HEK293 (cell line): ENCODE measurements at regions not wholly inside any gene's neighbourhood (a gene's known extent, or its start where the extent isn't known, plus 50 kb on each side); places are given as distances from the start of the nearest gene placed in this dataset.

Source experiments
- CTCF ChIP-seq: fragments of 450-650 bp; formaldehyde crosslinking; IDR thresholded peaks from 2 replicates; pipeline ENCODE4 v1.5.1; 2016; ENCODE audit warnings: missing biosample characterization, missing genetic modification characterization
- MEIS1 ChIP-seq: sonication (generic); formaldehyde crosslinking; IDR thresholded peaks from 2 replicates; pipeline ENCODE4 v1.8.1; 2022; ENCODE audit warnings: missing genetic modification reagents, mild to moderate bottlenecking, borderline replicate concordance
- ZBTB49 ChIP-seq: fragments of 450-650 bp; formaldehyde crosslinking; IDR thresholded peaks from 2 replicates; pipeline ENCODE4 v1.5.1; 2016; ENCODE audit warnings: missing biosample characterization, missing genetic modification characterization, low read depth
- ZNF311 ChIP-seq: fragments of 450-650 bp; formaldehyde crosslinking; IDR thresholded peaks from 2 replicates; pipeline ENCODE4 v1.5.1; 2017; ENCODE audit warnings: missing biosample characterization, missing genetic modification characterization, borderline replicate concordance
- ZNF362 ChIP-seq: fragments of 450-650 bp; formaldehyde crosslinking; IDR thresholded peaks from 2 replicates; pipeline ENCODE4 v1.5.1; 2016; ENCODE audit warnings: missing biosample characterization, missing genetic modification characterization
- ZNF449 ChIP-seq: fragments of 450-650 bp; formaldehyde crosslinking; IDR thresholded peaks from 2 replicates; pipeline ENCODE4 v1.5.1; 2017; ENCODE audit warnings: missing biosample characterization, mild to moderate bottlenecking, missing genetic modification characterization, moderate library complexity
- ZNF473 ChIP-seq: fragments of 450-650 bp; formaldehyde crosslinking; IDR thresholded peaks from 2 replicates; pipeline ENCODE4 v1.5.1; 2017; ENCODE audit warnings: missing biosample characterization, missing genetic modification characterization
- ZNF658 ChIP-seq: fragments of 450-650 bp; formaldehyde crosslinking; IDR thresholded peaks from 2 replicates; pipeline ENCODE4; 2016; ENCODE audit warnings: missing biosample characterization, missing genetic modification characterization
- ZNF677 ChIP-seq: fragments of 450-650 bp; IDR thresholded peaks from 2 replicates; pipeline ENCODE4 v1.5.0; 2018; ENCODE audit warnings: missing biosample characterization, mild to moderate bottlenecking, missing genetic modification characterization, moderate library complexity
- ZNF837 ChIP-seq: fragments of 450-650 bp; formaldehyde crosslinking; IDR thresholded peaks from 2 replicates; pipeline ENCODE4 v1.5.1; 2016; ENCODE audit warnings: missing biosample characterization, missing genetic modification characterization
- ZSCAN30 ChIP-seq: fragments of 450-650 bp; IDR thresholded peaks from 2 replicates; pipeline ENCODE4 v1.5.1; 2018; ENCODE audit warnings: missing biosample characterization, mild to moderate bottlenecking, missing genetic modification characterization, moderate library complexity

GRCh38 chr3:83048556-83048955 lies 1287.1 kb upstream of the GBE1 start:
- TF ChIP-seq CTCF (tag by site-specific recombination) = no peak
- TF ChIP-seq ZSCAN30 (tag by site-specific recombination) = no peak
- TF ChIP-seq ZNF449 = no peak
- no peak for TF ChIP-seq ZNF362 (tag by site-specific recombination)
- no peak for TF ChIP-seq ZNF837 (tag by site-specific recombination)
- no peak for TF ChIP-seq ZBTB49
- TF ChIP-seq ZNF677 (tag by site-specific recombination) = no peak
- no peak for TF ChIP-seq MEIS1 (CRISPR knock-in tag)
- no peak for TF ChIP-seq ZNF473 (tag by site-specific recombination)
- TF ChIP-seq ZNF311 (tag by site-specific recombination) = no peak
- TF ChIP-seq ZNF658 (tag by site-specific recombination) = no peak
